Uterus (tissue), 2 donors: ENCODE measurements at regions not wholly inside any gene's neighbourhood (a gene's known extent, or its start where the extent isn't known, plus 50 kb on each side); places are given as distances from the start of the nearest gene placed in this dataset.

Experiments
- CTCF ChIP-seq, 4 experiments: fragments of 200-600 bp in 2 of 4; fragments of 450-650 bp in 2 of 4; sonication (generic) in 2 of 4; IDR thresholded peaks; one replicate each; pipeline ENCODE4 v1.5.1; 2016 to 2019; ENCODE audit warnings: antibody characterized with exemption in 4 of 4, mild to moderate bottlenecking in 2 of 4, moderate library complexity in 1 of 4
- POLR2A ChIP-seq, 2 donors: fragments of 450-650 bp; IDR thresholded peaks; one replicate each; pipeline ENCODE4 v1.6.1; 2016; ENCODE audit warnings: antibody characterized with exemption in 2 of 2, mild to moderate bottlenecking in 1 of 2, moderate library complexity in 1 of 2

GRCh38 chr5:5705010-5705409 lies 282.5 kb downstream of the ICE1 start:
- TF ChIP-seq CTCF (IDR thresholded peaks at IDR 0.05) = no peak
- TF ChIP-seq POLR2A (IDR thresholded peaks at IDR 0.05) = no peak
